ENCODE measurements at regions not wholly inside any gene's neighbourhood (a gene's known extent, or its start where the extent isn't known, plus 50 kb on each side); places are given as distances from the start of the nearest gene placed in this dataset.

GRCh38 chr13:106384516-106384915, 150.9 kb downstream of the EFNB2 start:
- FAIRE-seq = no peak
- no peak for DNase-seq (ENCODE audit: low spot score in 2 of 2)

DNA sequence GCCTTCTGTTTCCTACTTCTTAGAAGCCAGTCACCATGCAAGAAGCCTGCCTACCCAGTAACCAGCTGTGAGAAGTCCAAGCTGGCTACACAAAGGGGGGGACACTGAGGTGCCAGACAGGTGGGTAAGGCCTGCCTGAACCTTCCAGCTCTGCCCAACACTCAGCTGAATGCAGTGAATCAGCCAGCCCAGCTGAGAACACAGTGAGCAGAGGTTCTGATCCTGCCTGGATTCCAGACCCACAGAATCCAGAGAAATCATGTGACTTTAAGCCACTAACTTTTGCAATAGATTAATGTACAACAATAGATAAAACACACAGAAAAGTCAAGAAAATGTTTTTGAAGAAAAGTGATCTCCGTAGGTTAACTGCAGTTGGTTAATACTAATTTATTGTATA, 151.7 kb downstream of the EFNB2 start:
- DNase-seq (ENCODE audit: low spot score in 2 of 2) (no peak), FAIRE-seq (no peak)

DNA sequence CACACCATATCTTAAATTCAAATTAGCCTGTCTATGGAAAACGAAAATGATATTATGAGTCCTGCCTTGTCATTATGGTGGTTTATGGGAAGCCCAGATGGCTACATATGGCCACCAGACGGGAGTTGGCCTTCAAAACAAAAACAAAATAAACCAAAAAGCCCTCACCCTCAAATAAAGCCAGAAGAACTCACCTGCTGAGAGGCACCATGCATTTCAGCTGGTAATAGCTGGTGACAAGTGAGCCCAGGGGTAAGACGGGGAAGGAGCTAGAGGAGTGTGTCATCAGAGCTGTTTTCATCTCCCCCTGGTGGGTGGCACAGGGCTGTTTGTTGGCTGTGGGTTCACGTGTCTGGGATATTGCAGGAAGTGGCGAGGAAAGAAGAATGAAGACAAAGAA, 152.9 kb downstream of the EFNB2 start:
- FAIRE-seq = no peak
- no peak for DNase-seq (ENCODE audit: low spot score in 2 of 2)

DNA sequence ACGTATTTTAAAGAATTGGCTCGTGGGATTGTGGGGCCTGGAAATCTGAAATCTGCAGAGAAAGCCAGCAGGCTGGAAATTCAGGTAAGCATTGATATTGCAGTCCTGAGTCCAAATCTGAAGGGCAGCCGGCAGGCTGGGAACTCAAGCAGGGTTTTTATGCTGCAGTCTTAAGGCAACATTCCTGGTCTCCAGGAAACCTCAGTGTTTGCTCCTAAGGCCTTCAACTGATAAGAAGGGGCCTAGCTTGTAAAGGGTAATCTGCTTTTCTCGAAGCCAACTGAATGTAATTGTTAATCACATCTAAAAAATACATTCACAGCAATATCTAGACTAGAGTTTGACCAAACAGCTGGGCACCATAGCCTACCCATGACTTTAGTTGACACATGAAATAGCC, 154.4 kb downstream of the EFNB2 start:
- FAIRE-seq = no peak
- DNase-seq (ENCODE audit: low spot score in 2 of 2) = no peak

- FAIRE-seq = no peak
Measured at GRCh38 chr13:106377931-106378662, 157.4 kb downstream of the EFNB2 start.

DNA sequence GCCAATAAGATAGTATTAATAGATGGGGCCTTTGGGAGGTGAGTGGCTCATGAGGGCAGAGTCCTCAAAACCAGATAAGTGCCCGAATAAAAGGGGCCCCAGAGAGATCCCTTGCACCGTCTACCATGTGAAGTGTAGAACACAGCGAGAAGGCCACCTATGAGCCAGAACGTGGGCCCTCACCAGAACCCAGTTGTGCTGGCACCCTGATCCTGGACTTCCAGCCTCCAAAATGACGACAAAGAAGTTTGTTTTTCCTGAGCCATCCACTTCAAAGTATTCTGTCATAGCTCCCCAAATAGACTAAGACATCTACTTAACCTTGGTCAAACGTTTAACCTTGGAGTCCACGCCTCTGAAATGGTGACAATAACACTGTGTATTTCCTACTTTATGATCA, 158.1 kb downstream of the EFNB2 start:
- no peak for FAIRE-seq
- DNase-seq (ENCODE audit: low spot score in 2 of 2) = no peak

More at GRCh38 chr13:106377931-106378662, 157.4 kb downstream of the EFNB2 start:
- no peak for DNase-seq (ENCODE audit: low spot score in 2 of 2)

DNA sequence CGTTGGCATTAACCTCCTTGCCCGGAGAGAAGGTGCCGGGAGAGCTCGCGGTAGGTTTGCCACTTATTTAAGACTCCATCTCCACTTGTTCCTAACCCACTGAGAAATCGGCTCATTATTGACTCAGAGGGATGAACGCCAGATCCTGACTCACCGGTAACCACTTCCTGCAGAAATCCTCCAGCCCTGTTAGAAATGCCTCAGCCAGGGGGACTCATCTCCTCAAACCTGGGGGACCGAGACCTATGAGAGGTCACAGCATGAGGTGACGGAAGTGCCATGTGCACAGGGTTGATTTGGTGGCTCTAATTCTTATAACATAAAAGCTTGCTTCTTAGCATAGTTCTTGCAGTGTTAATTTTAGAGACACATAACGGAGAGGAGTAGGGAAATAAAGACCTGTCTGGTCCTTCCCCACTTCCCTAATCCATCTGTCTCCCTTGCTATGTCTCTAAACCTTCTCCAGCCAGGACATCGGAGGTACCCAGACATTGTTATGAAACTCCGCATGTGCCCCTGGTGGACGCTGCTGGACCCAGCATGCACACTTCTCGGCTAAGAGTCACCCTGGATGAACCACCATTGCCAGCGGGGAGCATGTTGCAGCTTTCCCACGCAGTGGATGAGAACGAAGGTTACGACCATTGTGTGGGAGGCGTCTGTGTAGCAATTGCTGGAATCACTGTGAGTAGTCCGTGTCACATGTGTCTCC, 158.9 kb downstream of the EFNB2 start:
- FAIRE-seq = no peak
- DNase-seq (ENCODE audit: low spot score in 2 of 2) = no peak

GRCh38 chr13:106375085-106375484, 160.4 kb downstream of the EFNB2 start:
- FAIRE-seq (no peak), DNase-seq (ENCODE audit: low spot score in 2 of 2) (no peak)

GRCh38 chr13:106374631-106375030, 160.8 kb downstream of the EFNB2 start:
- FAIRE-seq (no peak), DNase-seq (ENCODE audit: low spot score in 2 of 2) (no peak)

DNA sequence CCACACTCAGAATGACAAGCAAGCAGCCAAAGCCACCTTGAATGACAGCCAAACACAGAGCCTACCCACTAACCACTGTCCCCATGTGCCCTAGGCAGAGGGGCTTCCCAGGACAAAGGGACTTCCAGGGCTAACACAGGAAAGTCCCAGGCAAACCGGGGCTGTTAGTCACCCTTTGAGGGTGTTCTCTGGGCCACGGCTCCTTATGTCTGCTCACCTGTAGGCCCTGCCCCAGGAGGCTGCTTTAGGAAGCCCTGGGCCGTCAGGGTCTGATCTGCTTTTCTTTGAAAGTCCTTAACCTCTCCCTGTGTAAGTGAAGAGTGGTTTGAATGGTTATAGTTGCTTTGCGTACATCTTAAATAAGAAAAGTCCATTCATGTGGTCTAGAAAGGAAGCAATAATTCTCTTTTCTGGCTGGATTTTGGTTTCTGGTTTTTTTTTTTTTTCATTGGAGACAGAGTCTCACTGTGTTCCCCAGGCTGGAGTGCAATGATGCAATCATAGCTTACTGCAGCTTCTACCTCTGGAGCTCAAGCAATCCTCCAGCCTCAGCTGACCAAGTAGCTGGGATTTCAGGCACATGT, 161.4 kb downstream of the EFNB2 start:
- DNase-seq (ENCODE audit: low spot score in 2 of 2) = no peak

DNA sequence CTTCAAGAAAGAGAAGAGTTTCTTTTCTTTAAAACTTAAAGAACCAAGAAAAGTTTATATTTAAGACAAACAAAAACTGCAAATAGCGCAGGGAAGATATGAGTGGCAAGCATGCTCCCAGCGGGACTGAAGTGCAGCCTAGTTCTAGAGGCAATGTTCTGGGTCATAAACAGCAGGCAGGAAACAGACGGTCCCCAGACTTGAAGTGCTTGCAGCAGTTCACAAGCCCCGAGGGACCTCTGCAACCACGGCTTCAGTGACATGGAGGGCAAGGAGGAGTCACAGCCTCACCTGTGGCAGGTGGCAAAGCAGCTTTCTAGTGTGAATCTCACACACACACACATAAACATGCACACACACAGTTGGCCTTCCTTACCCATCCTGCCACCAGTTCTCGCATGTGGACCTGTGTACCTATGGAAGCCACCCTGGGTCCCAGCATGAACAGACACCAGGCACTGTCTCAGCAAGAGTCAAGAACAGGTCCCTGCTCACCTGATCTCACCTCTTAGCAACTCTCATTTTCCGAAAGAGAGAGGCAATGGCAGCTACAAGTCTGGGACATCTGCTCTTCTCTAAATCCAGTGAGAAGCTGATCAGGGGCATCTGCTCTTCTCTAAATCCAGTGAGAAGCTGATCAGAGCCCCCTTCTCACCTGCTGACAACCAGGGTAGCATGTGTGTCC, 162.0 kb downstream of the EFNB2 start:
- no peak for DNase-seq (ENCODE audit: low spot score in 2 of 2)
- no peak for FAIRE-seq

More for the DNA sequence above, 161.4 kb downstream of the EFNB2 start:
- FAIRE-seq = no peak

GRCh38 chr13:106372199-106373155, 163.0 kb downstream of the EFNB2 start:
- no peak for DNase-seq (ENCODE audit: low spot score in 2 of 2)
- no peak for FAIRE-seq

DNA sequence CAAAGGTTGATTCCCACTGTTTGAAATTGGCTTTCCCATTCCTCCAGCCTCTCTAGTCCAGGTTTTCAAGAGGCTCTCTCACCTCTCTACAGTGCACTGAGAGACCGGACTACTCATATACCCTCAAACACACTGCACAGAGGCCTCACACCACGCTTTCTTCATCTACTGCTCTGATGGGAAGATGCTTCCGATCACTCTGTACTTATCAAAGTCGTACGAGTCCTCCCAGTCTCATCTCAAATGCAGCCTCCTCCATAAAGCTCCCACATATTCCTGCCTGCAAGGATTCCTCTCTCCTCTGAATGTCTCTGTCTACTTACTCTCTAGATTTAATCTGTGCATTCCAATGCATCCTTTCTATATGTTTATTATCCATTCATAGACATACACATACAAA, 164.4 kb downstream of the EFNB2 start:
- FAIRE-seq = no peak
- DNase-seq (ENCODE audit: low spot score in 2 of 2) = no peak

- FAIRE-seq = no peak
- DNase-seq (ENCODE audit: low spot score in 2 of 2) = no peak
Measured at GRCh38 chr13:106369858-106370257, 165.6 kb downstream of the EFNB2 start.

- DNase-seq (ENCODE audit: low spot score in 2 of 2) (no peak), FAIRE-seq (no peak)
Measured at GRCh38 chr13:106369091-106369490, 166.4 kb downstream of the EFNB2 start.

DNA sequence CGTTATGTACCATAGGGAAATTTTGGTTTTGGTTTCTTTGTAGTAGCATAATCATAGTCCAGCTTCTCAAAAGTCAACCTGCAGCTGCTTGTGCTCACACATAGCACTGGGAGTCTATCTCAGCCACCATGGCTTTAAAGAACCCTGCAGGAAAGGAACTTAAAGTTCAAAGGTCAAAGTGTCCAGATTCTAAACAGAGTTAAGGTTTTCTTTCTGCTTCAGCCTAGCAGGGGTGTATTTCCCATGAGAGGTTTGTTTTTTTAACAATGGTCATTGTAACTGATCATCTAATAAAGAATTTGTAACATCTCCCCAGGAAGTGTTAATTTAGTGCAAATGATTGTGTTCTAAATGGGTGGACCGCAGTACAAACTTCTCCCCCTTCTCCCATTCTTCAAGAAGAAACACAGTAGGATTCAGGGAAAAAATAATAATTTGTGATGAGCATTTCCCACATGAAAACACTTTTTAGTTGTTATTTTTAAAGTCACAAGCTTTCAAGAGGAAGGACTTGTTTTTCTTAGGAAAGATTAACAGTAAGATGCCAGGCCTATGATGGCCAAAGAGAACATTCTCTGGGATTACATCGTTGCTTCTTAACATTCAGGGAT, 168.0 kb downstream of the EFNB2 start:
- DNase-seq (ENCODE audit: low spot score in 2 of 2) = no peak
- no peak for FAIRE-seq

GRCh38 chr13:106362707-106363106, 172.8 kb downstream of the EFNB2 start:
- FAIRE-seq (no peak), DNase-seq (ENCODE audit: low spot score in 2 of 2) (no peak)

DNA sequence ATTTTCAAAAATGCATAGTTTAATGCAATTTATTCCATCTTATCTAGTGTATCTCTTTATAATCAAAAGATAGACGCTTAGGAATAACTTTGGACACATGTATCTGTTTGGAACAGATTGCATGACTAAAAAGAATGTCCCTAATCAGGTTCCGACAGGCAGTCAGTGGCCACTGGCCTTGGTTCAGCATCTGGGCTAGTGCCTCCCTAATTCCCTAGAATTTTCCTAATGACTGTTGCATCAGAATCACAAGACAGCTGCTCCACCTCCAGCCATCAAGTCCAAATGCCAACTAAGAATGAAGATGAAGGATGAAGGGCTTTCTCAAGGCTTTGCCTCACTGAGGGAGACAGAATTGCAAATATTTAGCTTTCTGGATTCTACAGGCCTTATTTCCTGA, 173.8 kb downstream of the EFNB2 start:
- no peak for DNase-seq (ENCODE audit: low spot score in 2 of 2)
- FAIRE-seq = no peak

DNA sequence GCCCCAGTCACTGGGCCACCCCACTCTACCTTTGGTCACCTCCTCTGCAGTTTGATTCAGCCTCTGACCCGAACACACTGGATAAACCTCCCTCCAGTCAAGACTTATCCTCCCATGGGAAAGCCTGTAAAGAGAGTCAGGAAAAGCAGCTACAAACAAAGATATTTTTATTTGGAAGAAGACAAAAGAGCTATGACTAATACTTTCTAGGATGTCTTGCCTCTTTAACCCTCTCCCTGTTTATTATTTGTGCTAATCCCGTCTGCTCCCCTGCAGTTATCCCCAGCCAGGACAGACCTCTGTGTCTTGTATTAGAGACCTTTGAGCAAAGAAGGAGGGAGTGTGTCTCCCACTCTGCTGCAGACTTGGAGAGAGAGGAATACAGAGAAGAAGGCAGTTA, 178.3 kb downstream of the EFNB2 start:
- FAIRE-seq (no peak), DNase-seq (ENCODE audit: low spot score in 2 of 2) (peak in 1 of 2 donors; percentile 24)

DNA sequence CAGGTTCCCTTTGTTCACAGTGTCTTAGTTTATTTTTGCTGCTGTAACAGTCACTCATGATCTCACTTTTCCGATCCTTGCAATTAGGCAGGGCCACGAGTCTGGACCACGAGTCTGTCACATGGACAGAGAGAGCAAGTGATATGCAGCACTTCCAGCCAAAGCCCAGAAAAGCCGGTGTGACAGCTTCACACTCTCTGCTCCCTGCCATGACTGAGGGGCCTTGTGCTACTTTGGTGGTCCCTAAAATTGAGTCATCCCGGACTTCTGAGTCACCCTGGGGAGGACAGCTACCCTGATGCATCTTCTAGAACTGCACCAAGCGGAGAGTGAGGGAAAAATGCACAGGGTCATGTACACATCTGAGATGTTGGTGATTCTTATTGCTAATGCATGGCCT, 179.6 kb downstream of the EFNB2 start:
- DNase-seq (ENCODE audit: low spot score in 2 of 2) = no peak
- no peak for FAIRE-seq

All from frontal cortex (tissue), 3 donors.